HG02763 (cell line): ENCODE measurements at regions not wholly inside any gene's neighbourhood (a gene's known extent, or its start where the extent isn't known, plus 50 kb on each side); places are given as distances from the start of the nearest gene placed in this dataset.
"Not testable (repeated sequence)": the region's sequence is repeated elsewhere in the genome, so short reads cannot be mapped to it uniquely, and the experiment has no call there.

Experiments
- ATAC-seq: cut with Tn5 transposase; IDR thresholded peaks from one replicate; pipeline ENCODE4 v1.9.1; 2021; ENCODE audit warnings: mild to moderate bottlenecking, moderate library complexity; ENCODE audit not compliant: unreplicated experiment

DNA sequence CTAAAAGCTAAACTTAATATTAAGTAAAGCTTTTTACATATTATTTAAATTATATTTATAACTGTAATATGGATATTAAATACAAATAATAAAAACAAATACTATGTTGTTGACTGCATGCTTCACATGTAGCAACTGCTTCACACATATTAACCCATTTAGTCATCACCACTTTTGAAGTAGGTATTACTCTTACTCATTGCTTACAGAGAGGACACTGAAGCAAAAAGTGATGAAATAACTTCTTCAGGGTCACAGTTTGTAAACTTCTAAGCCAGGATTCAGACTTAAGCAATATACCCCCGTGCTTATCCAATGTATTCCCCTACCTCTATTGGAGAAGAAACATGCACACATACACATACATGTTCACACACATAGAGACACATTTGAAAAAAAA lies 166.6 kb downstream of the DKK2 start:
- ATAC-seq, result no peak

DNA sequence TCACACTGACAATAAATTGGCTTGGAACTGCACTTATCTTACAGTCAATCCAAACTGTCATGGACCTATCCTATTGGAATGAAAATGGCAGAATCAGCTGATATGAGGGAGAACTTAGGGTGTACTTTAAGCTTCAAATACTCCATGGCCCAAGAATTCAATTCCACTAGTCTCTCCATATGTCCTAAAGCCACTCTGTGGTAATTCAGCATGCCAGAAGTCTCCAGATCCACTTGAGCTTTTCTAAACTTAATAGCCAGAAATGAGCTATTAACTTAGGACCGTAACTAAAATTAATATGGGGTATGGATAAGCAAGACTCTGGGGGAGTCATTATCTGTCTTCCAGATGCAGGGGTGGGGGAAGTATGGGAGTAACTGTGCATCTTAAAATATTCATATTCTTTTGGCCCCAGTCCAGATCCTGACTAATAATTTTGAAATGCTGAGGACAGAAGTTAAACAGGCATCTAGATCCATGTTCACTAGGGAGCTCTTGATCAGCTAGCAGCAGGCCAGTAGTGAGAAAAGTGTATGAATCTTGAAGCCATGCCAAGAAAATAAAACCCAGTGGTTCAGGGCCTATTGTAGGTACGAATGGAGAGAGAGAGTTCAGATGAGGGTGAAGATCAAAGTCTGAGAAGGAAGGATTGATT lies 167.6 kb downstream of the DKK2 start:
- no peak for ATAC-seq

DNA sequence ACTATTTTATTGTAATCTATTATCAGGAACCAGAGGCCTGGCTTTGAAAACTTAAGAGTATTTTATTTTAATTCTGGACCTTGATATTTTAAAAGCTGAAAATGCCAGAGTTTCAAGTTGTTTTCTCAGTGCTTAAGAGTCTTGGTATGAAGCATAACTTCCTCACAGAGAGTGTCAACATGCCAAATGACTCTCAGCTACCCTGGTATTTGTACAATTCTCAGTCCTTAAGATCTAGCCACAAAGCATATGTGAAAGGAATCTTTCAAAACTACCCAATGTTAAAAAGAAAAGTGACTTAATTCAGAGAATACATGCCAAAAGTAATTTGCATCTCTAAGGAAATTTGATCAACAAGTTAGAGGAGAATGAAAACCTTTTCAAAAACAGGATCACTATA lies 171.9 kb downstream of the DKK2 start:
- no peak for ATAC-seq

DNA sequence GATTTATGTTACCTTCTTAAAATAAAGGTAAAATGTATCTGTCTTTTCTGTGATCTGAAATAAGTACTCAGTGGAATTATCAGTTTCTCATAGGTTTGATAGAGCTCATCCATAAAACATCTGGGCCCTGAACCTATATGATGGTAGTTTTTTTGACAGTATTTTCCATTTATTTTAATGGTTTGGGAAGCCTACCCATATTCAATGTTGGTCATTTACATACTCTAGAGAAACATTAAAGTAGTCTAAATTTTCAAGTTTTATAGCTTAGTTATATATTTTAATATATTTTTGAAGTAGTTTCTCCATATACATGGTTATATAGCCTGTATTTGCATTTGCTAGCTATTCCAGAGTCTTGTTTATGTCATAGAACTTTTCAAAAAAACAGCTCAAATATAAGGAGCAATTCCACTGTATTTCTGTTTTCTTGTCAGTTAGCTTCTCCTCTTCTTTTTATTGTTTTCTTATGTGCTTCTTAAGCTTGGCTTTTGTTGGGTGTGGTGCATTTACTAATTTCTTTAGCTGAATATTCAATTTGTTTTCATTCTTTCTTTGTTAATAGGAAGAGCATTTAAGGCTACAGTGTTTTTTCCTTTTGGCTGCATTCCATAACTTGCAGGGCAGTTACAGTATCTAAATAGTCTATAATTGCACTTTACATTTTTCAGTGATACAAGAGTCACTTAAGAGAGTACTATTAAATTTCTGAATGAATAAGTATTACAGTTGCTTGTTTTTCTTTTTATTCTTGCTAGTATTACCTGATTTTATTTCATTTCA lies 181.4 kb downstream of the DKK2 start:
- no peak for ATAC-seq

DNA sequence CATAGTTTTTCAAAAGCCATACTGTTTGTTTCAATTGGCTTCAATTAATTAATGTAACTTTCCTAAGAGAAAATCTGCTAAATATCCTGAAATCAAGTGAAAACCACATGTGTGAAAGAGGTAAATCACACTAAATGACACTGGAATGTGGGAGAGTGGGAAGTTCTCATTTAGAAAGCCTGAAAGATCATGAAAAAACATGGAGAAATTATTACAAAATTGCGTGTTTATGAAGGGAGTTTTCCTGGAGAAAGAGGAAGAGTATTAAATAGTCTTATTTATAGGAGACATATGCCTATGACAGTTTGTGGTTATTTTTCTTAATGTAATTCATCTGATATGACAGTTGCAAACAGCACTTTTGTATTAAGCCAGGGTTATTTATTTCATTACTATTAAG lies 183.7 kb downstream of the DKK2 start:
- ATAC-seq, result no peak

DNA sequence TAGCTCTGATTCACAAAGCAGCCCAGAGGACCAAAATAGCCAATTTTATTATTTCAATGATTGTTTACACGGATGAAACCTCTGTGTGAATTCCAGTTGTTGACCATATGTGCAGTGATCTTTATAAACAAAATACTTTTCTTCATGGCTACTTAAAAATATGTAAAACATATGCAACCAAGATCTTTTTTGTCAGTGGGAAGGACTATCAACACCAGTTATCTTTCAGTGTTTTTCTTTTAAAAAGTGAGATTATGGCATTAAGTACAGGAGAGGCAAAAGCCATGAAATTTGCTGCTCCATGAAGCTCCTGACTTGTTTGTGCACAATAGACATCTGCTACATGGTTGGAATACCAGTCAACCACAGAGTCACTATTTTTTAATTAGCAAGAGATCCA lies 184.4 kb downstream of the DKK2 start:
- no peak for ATAC-seq

DNA sequence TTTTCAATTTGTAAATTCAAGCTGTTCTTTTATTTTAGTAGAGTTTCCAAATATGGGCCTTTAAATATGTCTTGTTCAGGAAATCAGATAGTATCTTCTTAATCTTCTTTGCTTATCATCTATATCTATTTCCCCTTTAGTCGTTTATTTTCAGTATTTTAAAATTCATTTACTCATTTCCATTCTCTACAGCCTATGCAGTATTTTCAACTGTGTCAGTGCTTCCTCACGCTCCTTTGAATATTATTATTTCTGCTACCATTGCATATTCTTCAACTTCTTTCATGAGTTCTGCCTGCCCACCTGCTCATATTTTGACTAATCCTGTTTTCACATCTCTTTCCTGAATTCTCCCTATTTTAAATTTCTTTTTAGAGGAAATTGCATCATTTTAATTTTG lies 185.4 kb downstream of the DKK2 start:
- no peak for ATAC-seq

DNA sequence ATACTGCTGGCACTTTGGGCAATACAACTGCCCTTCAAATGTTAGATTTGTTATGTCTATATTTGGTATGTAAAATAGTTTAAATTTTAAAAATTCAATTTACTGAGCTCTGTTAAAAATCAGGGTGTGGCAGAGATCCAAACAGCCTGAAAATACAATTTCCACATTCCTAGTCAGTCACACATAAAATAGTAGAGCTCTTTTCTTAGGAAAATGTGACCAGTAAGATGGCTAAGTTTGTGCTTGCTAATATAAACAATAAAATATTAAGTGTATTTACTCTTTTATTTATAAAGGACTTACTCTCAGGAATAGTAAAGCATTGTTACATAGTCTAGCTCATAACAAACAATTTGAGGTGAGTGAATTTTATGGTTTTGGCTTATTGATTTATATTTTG lies 200.2 kb downstream of the DKK2 start:
- ATAC-seq, result no peak

DNA sequence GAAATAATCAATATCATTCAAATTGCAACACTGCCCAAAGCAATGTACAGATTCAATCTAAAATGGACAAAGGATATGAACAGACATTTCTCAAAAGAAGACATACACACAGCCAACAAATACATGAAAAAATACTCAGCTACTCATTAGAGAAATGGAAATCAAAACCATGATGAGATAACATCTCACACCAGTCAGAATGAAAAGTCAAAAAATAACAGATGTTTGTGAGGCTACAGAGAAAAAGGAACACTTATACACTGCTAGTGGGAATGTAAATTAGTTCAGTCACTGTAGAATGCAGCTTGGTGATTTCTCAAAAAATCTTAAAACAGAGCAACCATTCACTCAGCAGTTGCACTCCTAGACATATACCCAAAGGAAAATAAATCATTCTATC lies 205.2 kb downstream of the DKK2 start:
- no peak for ATAC-seq

DNA sequence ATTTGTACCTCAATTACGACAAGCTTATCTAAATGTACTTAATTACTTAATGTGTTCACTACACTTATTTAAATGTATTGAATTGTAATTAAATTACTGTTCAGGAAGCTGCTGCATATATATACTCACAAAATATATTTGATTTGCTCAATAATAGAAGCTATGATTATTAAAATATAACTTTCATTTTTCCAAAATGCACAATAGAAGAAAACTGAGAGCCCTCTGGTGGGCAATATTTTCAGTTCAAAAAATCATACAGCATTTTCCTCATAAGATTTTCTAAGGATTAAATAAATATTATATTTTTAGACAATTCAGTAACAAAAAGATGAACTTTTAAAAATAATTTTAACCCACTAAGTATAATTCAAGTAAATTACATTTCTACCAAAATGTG lies 217.3 kb downstream of the DKK2 start:
- no peak for ATAC-seq

DNA sequence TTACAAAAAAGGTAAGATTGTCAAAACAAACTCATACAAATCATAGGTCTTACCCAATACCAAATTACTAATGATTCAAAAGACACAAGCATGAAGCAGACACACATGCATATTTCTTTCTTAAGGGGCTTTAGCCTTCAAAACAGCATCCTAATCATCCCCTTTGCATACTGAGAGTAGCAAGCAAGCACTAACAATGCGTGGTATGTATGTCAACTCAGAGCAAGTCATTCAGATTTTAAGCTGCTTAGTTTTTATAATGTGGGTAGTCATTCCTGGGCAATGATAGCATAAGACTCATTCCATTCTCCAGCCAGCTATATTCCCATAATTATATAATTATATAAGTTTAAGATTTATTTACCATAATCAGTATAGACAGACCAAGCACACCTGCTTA lies 219.6 kb downstream of the DKK2 start:
- no peak for ATAC-seq

DNA sequence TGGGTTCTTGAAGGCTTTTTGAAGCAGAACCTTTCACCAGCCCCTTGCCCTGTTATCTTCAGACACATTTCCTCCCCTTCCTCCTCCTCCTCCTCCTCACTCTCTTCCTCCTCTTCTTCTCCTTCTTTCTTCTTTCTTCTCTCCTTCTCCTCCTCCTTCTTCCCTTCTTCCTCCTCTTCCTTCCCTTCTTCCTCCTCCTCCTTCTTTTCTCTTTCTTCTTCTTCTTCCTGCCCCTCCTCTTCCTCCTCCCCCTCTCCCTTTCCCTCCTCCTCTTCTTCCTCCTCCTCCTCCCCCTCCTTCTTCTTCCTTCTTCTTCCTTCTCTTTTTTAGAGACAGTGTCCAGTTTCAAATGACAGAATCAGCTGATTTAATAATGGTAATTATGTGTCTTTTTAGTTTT lies 226.0 kb downstream of the DKK2 start:
- no peak for ATAC-seq

DNA sequence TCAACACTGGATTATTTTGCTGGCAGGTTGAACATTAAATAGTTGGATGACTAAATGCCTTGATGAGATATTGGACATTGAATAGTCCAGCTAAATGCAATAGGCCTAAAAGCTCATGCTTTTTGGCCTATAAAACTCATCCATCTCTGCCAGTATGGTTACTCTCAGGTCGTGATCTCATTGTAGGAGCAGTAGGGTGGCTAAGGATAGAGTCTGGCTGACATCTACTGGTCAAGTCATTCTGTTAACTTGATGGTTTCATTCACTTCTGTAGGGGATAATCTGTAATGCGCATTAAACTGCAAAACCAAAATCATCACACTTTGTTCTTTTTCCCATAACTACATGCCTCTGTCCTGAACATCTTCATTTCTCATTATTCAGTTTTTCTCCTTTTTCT lies 227.0 kb downstream of the DKK2 start:
- ATAC-seq, result no peak

DNA sequence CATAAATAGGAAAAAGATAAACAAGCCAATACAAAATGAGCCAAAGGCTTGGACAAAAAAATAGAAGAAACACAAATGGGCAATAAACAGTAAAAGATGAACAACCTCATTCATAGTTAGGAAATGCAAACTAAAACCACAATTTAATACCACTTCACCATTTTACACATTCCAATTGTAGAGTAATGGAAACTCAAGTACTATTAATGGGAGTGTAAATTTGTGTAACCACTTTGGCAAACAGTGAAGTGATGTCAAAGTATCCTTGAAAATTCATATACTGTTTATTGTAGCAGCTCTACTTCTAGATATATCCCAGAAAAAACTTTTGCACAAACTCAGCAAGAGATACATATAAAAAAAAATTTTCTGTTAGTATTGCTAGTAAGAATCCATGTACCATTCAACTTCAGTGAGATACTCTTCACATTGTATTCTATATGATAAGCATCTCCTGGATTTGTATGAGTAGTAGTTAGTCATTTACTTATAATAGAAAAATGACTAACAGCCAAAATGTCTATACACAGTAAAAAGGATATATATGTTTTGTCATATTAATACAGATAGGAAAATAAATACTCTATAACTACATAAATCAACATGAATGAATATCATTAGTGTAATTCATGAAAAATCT lies 229.8 kb downstream of the DKK2 start:
- no peak for ATAC-seq

DNA sequence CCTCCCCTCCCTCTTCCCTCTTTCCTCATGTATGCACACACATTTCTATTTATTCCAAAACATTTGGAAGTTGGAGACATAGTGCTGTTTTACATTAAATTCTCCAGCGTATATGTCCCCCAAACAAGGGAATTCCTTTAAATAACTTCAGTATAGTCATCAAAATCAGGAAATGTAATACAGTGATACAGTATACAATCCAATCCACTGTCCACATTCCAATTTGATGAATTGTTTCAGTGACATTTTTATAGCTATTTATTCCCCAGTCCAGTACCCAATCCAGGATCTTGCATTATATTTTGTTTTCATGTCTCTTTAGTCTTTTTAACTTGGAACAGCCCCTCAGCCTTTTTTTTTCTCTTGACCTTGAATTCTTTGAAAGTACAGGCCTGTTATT lies 233.0 kb downstream of the DKK2 start:
- ATAC-seq, result no peak

DNA sequence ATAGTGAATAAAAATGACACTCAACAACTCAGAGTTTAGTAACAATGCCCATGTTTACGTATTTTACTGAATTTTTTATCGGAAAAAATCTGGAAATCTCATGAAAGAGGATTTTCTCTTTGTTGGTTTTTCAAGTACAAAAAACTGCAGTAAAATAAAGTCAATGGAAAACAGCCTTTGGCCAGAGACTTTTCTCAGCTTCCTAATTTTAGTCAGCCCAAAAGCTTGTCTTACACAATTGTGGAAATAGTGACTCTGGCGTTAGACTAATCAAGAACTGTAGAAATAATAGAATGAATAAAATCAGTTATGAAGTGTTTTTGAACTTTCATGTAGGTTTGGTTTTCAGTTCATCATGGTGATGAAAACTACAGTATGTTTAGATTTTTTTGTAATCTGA lies 234.7 kb downstream of the DKK2 start:
- ATAC-seq, result no peak

DNA sequence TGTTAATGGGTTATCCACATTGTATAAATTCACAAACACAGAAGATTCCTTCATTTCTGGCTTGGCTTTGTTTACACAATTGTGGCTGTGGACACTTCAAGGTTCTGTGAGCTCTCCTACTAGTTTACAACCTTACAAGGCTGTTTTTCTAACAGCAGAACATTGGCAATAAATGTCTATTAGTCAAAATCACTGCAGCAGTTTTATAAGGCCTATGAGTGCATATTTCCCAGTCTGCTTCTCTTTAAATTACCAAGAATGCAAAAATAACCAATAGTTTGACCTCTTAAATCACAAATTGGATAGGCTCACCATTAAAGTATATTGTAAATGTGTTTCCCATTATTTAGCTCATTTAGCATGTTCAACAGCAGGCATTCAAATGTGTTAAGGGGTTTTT lies 239.2 kb downstream of the DKK2 start:
- no peak for ATAC-seq

DNA sequence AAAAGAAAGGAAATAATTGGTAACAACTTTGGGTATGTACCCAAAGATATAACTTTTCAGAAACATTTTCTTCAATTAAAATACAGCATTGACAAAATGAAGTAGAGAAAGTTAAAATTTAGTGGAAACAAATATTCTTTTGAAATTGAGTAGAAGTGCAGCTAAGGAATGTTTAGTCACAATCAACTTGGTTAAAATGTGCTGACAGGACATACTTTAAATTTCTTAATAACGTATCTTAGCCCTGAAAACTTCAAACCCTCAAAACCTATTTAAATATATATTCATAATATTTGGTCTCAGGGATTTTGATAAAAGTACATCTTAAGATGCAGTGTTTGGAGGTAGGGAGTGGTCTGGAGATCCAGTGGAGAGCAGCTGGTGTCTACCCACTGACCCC lies 240.8 kb downstream of the DKK2 start:
- no peak for ATAC-seq

DNA sequence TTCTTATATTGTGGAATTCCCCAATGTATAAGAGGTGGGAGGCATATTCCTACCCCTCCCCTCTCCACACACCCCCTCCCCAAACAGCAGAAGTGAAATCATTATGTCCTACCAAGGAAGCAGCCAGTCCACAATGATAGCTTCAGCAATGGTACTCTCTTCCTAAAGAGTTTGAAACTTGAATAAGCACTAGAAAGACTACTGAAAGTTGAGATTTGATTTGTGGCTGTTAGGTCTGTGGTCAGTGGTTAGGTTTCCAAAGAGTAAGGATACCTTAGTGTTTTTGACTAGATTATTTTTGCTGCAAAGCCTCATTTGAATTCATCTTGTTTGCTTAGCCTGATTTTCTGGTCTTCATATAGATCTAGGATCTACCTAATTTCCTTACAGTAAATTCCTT lies 242.2 kb downstream of the DKK2 start:
- no peak for ATAC-seq

DNA sequence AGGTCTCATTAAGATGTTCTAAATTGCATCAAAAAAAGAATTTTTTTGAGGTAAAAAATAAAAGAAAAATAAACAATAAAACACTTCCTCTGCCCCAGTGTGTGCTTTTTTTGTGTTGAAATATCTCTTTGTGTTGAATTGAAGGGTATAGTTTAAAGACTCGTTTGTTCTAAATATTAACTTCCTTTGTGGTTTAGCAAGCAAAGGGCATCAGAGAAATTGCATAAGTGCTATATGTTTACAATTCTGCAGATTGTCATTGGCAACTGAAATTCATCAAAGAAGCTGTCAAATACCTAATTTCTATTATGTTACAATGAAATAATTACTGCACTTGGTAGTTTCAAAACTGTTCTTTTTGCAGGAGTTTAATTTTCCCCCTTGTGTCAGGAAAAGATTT lies 260.5 kb downstream of the DKK2 start:
- no peak for ATAC-seq

DNA sequence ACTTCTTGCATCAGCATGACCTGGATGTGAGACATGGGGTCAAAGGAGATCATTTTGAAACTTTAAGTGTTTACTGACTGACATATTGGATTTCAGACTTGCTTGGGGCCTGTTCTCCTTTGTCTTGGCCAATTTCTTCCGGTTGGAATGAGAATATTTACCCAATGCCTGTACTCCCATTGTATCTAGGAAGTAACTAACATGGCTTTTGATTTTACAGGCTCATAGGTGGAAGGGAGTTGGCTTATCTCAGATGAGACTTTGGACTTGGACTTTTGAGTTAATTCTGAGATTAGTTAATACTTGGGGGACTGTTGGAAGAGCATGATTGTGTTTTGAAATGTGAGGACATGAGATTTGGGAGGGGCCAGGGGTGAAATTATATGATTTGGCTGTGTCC lies 262.1 kb downstream of the DKK2 start:
- not testable (repeated sequence) for ATAC-seq
